GM12873 (cell line): ENCODE measurements at regions not wholly inside any gene's neighbourhood (a gene's known extent, or its start where the extent isn't known, plus 50 kb on each side); places are given as distances from the start of the nearest gene placed in this dataset.
A peak's percentile ranks its signal among the peaks of the same experiment; 100 is the strongest.

ENCODE experiments used
- TF ChIP-seq, protein P1 (sequence below): IDR thresholded peaks from 2 replicates; pipeline ENCODE4 v1.5.1; 2012; ENCODE audit warnings: low read depth, mild to moderate bottlenecking, moderate library complexity, low read length, control low read depth; ENCODE audit not compliant: insufficient read depth; ENCODE audit errors: missing control alignments

- TF ChIP-seq, protein P1, sequence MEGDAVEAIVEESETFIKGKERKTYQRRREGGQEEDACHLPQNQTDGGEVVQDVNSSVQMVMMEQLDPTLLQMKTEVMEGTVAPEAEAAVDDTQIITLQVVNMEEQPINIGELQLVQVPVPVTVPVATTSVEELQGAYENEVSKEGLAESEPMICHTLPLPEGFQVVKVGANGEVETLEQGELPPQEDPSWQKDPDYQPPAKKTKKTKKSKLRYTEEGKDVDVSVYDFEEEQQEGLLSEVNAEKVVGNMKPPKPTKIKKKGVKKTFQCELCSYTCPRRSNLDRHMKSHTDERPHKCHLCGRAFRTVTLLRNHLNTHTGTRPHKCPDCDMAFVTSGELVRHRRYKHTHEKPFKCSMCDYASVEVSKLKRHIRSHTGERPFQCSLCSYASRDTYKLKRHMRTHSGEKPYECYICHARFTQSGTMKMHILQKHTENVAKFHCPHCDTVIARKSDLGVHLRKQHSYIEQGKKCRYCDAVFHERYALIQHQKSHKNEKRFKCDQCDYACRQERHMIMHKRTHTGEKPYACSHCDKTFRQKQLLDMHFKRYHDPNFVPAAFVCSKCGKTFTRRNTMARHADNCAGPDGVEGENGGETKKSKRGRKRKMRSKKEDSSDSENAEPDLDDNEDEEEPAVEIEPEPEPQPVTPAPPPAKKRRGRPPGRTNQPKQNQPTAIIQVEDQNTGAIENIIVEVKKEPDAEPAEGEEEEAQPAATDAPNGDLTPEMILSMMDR = no peak
These were observed 353.4 kb upstream of the TACR3 start for GRCh38 chr4:104073229-104073628.

GRCh38 chr4:104066533-104066932, 346.7 kb upstream of the TACR3 start:
- TF ChIP-seq, protein P1 = no peak

DNA sequence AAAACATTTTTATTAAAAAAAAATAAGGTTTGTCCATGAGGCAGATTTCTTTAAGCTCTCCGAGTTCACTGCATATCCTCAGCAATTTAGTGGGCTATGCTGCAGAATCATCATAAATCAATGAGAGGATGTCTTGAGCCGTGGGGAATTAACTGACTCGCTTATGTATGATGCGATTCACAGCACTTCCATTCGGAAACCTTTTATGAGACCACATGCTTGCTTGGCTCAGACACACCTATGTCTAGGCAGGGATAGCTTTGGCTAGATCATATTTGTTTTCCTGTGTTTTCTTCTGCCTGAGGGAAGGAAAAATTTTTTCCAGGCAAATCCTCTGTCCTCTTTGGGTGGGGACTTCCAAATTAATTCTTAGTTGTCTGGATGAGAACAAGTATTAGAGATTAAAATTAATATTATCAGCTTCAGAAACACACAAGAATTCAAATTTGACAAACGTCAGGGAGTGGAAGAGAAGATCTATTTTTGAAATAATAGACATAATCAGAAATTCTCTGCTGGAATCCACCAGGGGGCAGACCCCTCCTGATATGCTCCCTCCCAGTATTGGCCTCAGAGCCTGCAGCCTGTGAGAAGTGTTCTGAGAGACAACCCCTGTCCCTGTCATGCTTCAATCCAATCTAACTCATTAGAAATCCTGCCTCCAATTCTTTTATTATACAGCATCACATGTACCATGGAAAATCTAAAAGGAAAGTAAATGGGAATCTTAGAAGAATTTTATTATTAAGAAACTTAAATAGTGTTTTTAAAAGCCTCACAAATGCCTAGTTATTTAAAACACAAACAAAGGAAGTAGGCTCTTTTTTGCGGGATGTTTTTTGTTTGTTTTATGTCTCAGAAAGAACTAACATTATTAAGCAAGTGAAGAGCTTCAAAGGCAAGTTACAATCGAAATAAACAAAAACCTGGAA, 345.1 kb upstream of the TACR3 start:
- TF ChIP-seq, protein P1 = peak; percentile 61

GRCh38 chr4:104063341-104063740, 343.6 kb upstream of the TACR3 start:
- TF ChIP-seq, protein P1 = no peak

GRCh38 chr4:104044369-104044768, 324.6 kb upstream of the TACR3 start:
- TF ChIP-seq, protein P1 = no peak

DNA sequence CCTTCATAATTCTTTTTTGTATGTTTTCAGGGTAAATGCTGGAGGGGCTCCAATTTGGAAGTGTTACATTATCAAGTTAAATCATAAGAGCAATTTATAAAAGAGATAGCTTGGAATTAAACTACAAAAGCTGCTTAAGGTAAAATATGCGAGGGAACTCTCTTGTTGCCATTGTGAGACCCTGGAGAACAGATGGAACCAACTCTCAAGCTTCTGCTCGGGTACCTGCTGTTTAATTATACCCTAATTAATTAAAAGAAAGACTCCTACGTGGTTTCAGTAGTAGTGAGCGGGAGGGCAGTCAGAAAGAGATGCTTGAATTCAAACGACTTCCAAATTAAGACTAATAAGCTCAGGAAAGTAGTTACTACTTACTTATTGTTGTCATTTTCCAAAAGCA, 313.1 kb upstream of the TACR3 start:
- TF ChIP-seq, protein P1 = no peak

- TF ChIP-seq, protein P1 = no peak
These were observed 305.5 kb upstream of the TACR3 start for GRCh38 chr4:104025251-104025650.
